ENCODE measurements at regions not wholly inside any gene's neighbourhood (a gene's known extent, or its start where the extent isn't known, plus 50 kb on each side); places are given as distances from the start of the nearest gene placed in this dataset.

- DNase-seq (ENCODE audit: low read depth) = no peak
- H3K4me3 ChIP-seq (ENCODE audit: low read depth, low read length) = no peak overlapping the region
- no peak for TF ChIP-seq CTCF (conservative IDR thresholded peaks at IDR 0.05; ENCODE audit: low read depth, low read length)
These were observed 83.3 kb upstream of the TSPAN11 start for GRCh38 chr12:30843211-30843610.

DNA sequence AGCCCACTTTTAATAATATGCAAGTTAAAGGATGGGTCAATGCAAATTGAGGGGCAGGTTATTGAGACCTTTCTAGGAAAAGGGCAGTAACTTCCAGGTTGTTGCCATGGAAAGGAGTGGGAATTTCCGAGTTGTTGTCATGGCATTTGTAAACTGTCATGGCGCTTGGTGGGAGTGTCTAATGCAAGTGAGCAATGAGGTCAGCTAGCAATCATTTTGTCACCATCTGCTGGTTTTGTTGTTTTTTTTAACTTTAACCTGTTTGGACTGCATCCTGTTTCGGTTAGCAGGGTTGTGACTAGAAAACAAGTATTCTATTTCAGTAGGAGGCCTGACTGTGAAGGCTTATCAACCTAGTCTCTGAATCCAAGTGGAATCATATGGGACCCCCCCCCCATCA lies 85.8 kb upstream of the TSPAN11 start:
- H3K4me3 ChIP-seq (ENCODE audit: low read depth, low read length) = no peak overlapping the region
- no peak for TF ChIP-seq CTCF (conservative IDR thresholded peaks at IDR 0.05; ENCODE audit: low read depth, low read length)
- no peak for DNase-seq (ENCODE audit: low read depth)

GRCh38 chr12:30839643-30840220 lies 85.0 kb upstream of the CAPRIN2 start:
- H3K4me3 ChIP-seq (ENCODE audit: low read depth, low read length) = no peak overlapping the region
- DNase-seq (ENCODE audit: low read depth) = no peak
- no peak for TF ChIP-seq CTCF (conservative IDR thresholded peaks at IDR 0.05; ENCODE audit: low read depth, low read length)

- no peak for TF ChIP-seq CTCF (conservative IDR thresholded peaks at IDR 0.05; ENCODE audit: low read depth, low read length)
These were observed 82.8 kb upstream of the CAPRIN2 start for GRCh38 chr12:30837595-30837994.

GRCh38 chr12:30836656-30837445 lies 82.1 kb upstream of the CAPRIN2 start:
- no peak overlapping the region for H3K4me3 ChIP-seq (ENCODE audit: low read depth, low read length)
- TF ChIP-seq CTCF (conservative IDR thresholded peaks at IDR 0.05; ENCODE audit: low read depth, low read length) = no peak
- DNase-seq (ENCODE audit: low read depth) = no peak

More at GRCh38 chr12:30837595-30837994, 82.8 kb upstream of the CAPRIN2 start:
- no peak for DNase-seq (ENCODE audit: low read depth)
- no peak overlapping the region for H3K4me3 ChIP-seq (ENCODE audit: low read depth, low read length)

DNA sequence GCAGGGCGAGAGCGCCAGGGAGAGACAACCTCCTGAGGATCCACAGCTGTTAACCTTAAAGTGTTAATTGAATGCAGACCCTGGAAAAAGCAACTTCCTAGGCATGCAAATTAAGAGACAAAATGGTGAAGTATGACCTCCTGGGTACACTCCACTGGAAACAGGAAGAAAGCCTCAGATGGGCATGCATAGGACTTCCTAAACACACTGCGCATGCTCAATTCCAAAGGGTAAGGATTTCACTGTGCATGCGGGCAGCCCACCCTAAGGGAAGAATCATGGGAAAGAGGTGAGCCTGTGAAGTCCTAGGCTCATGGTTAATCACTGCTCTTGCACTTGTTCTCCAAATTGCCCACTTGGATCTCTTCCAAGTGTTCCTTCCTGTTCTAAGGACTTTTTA lies 80.5 kb upstream of the CAPRIN2 start:
- no peak for DNase-seq (ENCODE audit: low read depth)
- no peak overlapping the region for H3K4me3 ChIP-seq (ENCODE audit: low read depth, low read length)
- no peak for TF ChIP-seq CTCF (conservative IDR thresholded peaks at IDR 0.05; ENCODE audit: low read depth, low read length)

- no peak for TF ChIP-seq CTCF (conservative IDR thresholded peaks at IDR 0.05; ENCODE audit: low read depth, low read length)
- DNase-seq (ENCODE audit: low read depth) = no peak
- no peak overlapping the region for H3K4me3 ChIP-seq (ENCODE audit: low read depth, low read length)
These were observed 76.0 kb upstream of the CAPRIN2 start for GRCh38 chr12:30830751-30831150.

Measured in choroid plexus epithelial cell (primary cell).